ENCODE measurements at regions not wholly inside any gene's neighbourhood (a gene's known extent, or its start where the extent isn't known, plus 50 kb on each side); places are given as distances from the start of the nearest gene placed in this dataset.

DNA sequence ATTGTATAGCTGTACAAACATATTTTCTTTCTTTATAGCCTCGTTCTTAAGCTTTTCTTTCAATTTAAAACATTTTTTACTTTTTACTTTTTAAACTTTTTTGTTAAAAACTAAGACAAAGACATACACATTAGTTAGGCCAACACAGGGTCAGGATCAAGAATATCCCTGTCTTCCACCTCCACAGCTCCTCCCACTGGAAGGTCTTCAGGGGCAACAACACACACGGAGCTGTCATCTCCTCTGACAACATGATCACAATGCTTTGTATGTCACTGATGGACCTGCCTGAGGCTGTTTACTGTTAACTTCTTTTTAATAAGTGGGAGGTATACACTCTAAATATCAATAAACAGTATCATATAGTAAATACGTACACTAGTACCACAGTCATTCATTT is 191.3 kb downstream of the SYT10 start:
- TF ChIP-seq EZH2phosphoT487 (IDR thresholded peaks at IDR 0.05; ENCODE audit: low read depth): no peak
- TF ChIP-seq, protein P1, sequence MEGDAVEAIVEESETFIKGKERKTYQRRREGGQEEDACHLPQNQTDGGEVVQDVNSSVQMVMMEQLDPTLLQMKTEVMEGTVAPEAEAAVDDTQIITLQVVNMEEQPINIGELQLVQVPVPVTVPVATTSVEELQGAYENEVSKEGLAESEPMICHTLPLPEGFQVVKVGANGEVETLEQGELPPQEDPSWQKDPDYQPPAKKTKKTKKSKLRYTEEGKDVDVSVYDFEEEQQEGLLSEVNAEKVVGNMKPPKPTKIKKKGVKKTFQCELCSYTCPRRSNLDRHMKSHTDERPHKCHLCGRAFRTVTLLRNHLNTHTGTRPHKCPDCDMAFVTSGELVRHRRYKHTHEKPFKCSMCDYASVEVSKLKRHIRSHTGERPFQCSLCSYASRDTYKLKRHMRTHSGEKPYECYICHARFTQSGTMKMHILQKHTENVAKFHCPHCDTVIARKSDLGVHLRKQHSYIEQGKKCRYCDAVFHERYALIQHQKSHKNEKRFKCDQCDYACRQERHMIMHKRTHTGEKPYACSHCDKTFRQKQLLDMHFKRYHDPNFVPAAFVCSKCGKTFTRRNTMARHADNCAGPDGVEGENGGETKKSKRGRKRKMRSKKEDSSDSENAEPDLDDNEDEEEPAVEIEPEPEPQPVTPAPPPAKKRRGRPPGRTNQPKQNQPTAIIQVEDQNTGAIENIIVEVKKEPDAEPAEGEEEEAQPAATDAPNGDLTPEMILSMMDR (IDR thresholded peaks at IDR 0.05; ENCODE audit: low read depth, low read length): no peak
- Histone ChIP-seq H3K4me2 (ENCODE audit: low read length) (no peak overlapping the region), H4K20me1 (ENCODE audit: insufficient read depth, low read length) (no peaks in the 10 kb centered on the region), H3K27me3 (ENCODE audit: low read depth, low read length) (no peaks in the 10 kb centered on the region), H3K27ac (ENCODE audit: low read length) (no peak overlapping the region), H3K79me2 (ENCODE audit: low read length) (no peaks in the 10 kb centered on the region), H2AFZ (ENCODE audit: low read depth, low read length) (no peak overlapping the region), H3K4me3 (ENCODE audit: low read length) (no peak overlapping the region), H3K4me1 (ENCODE audit: low read length) (no peaks in the 10 kb centered on the region), H3K9me3 (ENCODE audit: insufficient read depth, low read length) (no peaks in the 10 kb centered on the region), H3K36me3 (replicated peaks; ENCODE audit: low read depth, low read length) (no peaks in the 10 kb centered on the region), H3K9ac (ENCODE audit: low read length) (no peak overlapping the region)

DNA sequence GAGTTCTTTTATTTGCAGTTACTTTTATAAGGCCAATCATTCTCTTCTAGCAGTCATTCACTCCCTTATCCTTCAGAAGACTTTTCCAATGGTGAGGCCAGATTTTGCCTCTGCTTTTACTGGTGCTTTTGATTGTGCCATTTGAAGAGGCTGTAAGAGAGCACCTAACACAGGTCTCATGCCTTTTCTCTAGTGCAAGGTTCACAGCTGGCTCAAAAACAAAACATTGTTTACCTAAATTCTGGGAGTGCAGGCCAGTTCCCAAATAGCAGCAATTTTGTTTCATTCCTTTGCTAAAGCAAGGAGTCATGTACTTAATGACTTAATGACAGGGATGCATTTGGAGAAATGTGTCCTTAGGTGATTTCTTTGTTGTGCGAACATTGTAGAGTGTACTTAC is 192.0 kb downstream of the SYT10 start:
- Histone ChIP-seq H3K9ac (ENCODE audit: low read length) (no peak overlapping the region), H3K4me3 (ENCODE audit: low read length) (no peak overlapping the region), H3K27me3 (ENCODE audit: low read depth, low read length) (no peaks in the 10 kb centered on the region), H3K9me3 (ENCODE audit: insufficient read depth, low read length) (no peaks in the 10 kb centered on the region), H2AFZ (ENCODE audit: low read depth, low read length) (no peak overlapping the region), H3K27ac (ENCODE audit: low read length) (no peak overlapping the region), H3K4me1 (ENCODE audit: low read length) (no peaks in the 10 kb centered on the region), H3K4me2 (ENCODE audit: low read length) (no peak overlapping the region), H4K20me1 (ENCODE audit: insufficient read depth, low read length) (no peaks in the 10 kb centered on the region), H3K79me2 (ENCODE audit: low read length) (no peaks in the 10 kb centered on the region), H3K36me3 (replicated peaks; ENCODE audit: low read depth, low read length) (no peaks in the 10 kb centered on the region)
- TF ChIP-seq EZH2phosphoT487 (IDR thresholded peaks at IDR 0.05; ENCODE audit: low read depth): no peak
- TF ChIP-seq, protein P1 (IDR thresholded peaks at IDR 0.05; ENCODE audit: low read depth, low read length): no peak

DNA sequence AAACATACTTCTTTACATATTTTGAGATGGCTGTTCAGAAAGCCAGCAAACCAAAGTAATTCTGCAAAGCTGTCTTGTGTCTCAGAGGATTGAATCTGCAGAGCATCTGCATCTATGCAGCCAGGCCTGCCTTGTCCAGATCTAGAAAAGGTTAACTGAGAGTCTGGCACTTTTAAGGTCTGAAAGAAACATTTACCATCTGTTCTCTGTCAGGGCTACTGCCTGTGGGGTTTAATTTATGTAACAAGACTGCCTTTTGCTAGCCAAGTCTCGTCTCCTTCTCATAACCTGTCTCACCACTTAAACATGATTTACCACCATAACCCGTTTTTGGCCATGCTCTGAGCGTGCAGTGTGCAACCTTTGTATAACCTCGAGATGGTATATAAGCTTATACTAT is 194.2 kb downstream of the SYT10 start:
- Histone ChIP-seq H3K9ac (ENCODE audit: low read length) (no peak overlapping the region), H3K4me1 (ENCODE audit: low read length) (no peaks in the 10 kb centered on the region), H3K27me3 (ENCODE audit: low read depth, low read length) (no peaks in the 10 kb centered on the region), H3K27ac (ENCODE audit: low read length) (no peak overlapping the region), H2AFZ (ENCODE audit: low read depth, low read length) (no peak overlapping the region), H3K9me3 (ENCODE audit: insufficient read depth, low read length) (no peaks in the 10 kb centered on the region), H4K20me1 (ENCODE audit: insufficient read depth, low read length) (no peaks in the 10 kb centered on the region), H3K36me3 (replicated peaks; ENCODE audit: low read depth, low read length) (no peaks in the 10 kb centered on the region), H3K79me2 (ENCODE audit: low read length) (no peaks in the 10 kb centered on the region), H3K4me3 (ENCODE audit: low read length) (no peak overlapping the region), H3K4me2 (ENCODE audit: low read length) (no peak overlapping the region)
- TF ChIP-seq, protein P1 (IDR thresholded peaks at IDR 0.05; ENCODE audit: low read depth, low read length): no peak
- no peak for TF ChIP-seq EZH2phosphoT487 (IDR thresholded peaks at IDR 0.05; ENCODE audit: low read depth)

DNA sequence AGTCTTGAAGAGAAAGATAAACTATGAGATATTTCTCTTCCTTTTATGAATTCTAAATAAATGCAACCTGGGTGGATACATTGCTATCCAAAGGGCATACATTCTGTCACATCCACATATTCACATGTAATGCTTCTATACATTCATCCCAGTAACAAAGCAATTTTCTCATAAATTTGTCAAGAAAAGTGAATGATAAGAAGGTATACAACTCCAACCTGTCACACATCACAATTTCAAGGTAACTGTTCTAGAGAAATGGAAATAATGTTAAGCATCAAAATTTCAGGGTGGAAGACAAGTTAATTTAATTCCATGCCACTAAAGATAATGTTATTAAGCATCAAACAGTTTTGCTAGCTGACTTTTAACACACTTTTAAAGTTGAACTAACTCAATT is 212.9 kb downstream of the SYT10 start:
- TF ChIP-seq, protein P1 (IDR thresholded peaks at IDR 0.05; ENCODE audit: low read depth, low read length): no peak
- TF ChIP-seq EZH2phosphoT487 (IDR thresholded peaks at IDR 0.05; ENCODE audit: low read depth): no peak
- Histone ChIP-seq H2AFZ (ENCODE audit: low read depth, low read length) (no peak overlapping the region), H3K36me3 (replicated peaks; ENCODE audit: low read depth, low read length) (no peaks in the 10 kb centered on the region), H3K4me1 (ENCODE audit: low read length) (no peaks in the 10 kb centered on the region), H3K27ac (ENCODE audit: low read length) (no peak overlapping the region), H3K4me3 (ENCODE audit: low read length) (no peak overlapping the region), H3K79me2 (ENCODE audit: low read length) (no peaks in the 10 kb centered on the region), H4K20me1 (ENCODE audit: insufficient read depth, low read length) (no peaks in the 10 kb centered on the region), H3K9me3 (ENCODE audit: insufficient read depth, low read length) (no peaks in the 10 kb centered on the region), H3K9ac (ENCODE audit: low read length) (no peak overlapping the region), H3K4me2 (ENCODE audit: low read length) (no peak overlapping the region), H3K27me3 (ENCODE audit: low read depth, low read length) (no peaks in the 10 kb centered on the region)
